ENCODE measurements at regions not wholly inside any gene's neighbourhood (a gene's known extent, or its start where the extent isn't known, plus 50 kb on each side); places are given as distances from the start of the nearest gene placed in this dataset.

DNA sequence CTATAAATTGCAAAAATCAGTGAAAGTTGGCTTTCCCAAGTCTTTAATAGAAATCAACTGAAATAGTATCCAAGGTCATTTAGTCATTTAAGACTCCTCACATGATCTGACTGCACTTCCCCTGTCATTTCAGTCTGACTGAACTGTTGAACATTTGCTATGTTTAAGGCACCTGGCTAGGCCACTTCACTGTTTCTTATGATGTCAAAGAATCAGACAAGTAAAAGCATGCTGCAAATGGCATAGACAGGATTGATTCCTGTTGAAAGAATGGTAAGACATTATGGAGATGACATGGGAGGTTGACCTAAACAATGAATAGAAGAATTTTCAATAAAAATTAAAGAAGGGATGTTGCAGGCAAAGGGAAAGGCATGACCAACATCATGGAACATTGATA, 502.1 kb downstream of the NFIB start:
- TF ChIP-seq EZH2phosphoT487 (IDR thresholded peaks at IDR 0.05; ENCODE audit: insufficient read depth, low read depth) = no peak
- no peak for TF ChIP-seq EZH2 (IDR thresholded peaks at IDR 0.05; ENCODE audit: insufficient read depth, poor library complexity, severe bottlenecking)

All from GM23248 (cell line).